Astrocyte (in vitro differentiated cells and primary cell): ENCODE measurements at regions not wholly inside any gene's neighbourhood (a gene's known extent, or its start where the extent isn't known, plus 50 kb on each side); places are given as distances from the start of the nearest gene placed in this dataset.

Experiments used
- DNase-seq: peaks from one replicate; pipeline ENCODE4 v3.0.0-alpha.2; 2010; ENCODE audit warnings: low read depth
- FAIRE-seq: peaks from 2 replicates; lab custom pipeline; 2011; peaks lifted over from hg19 to GRCh38; lab: Jason Lieb, UNC
- H2AFZ ChIP-seq: 2 replicates; pipeline ENCODE4 v1.6.0; 2012; ENCODE audit warnings: low read depth, low read length, inconsistent platforms
- H3K27ac ChIP-seq: 2 replicates; pipeline ENCODE4 v1.5.1; 2011; ENCODE audit warnings: low read depth, low read length, inconsistent platforms
- H3K27me3 ChIP-seq: 2 replicates; pipeline ENCODE4 v1.6.0; 2011; ENCODE audit warnings: low read length, inconsistent platforms; ENCODE audit not compliant: insufficient read depth
- H3K36me3 ChIP-seq: 2 replicates; pipeline ENCODE4 v1.5.1; 2011; ENCODE audit warnings: low read length, inconsistent platforms; ENCODE audit not compliant: insufficient read depth
- H3K4me1 ChIP-seq: 2 replicates; pipeline ENCODE4 v1.5.1; 2011; ENCODE audit warnings: low read length, inconsistent platforms; ENCODE audit not compliant: insufficient read depth
- H3K4me2 ChIP-seq: 2 replicates; pipeline ENCODE4 v1.6.0; 2012; ENCODE audit warnings: low read length, inconsistent platforms
- H3K4me3 ChIP-seq: 2 replicates; pipeline ENCODE4 v1.5.1; 2011; ENCODE audit warnings: low read depth, mild to moderate bottlenecking, low read length, inconsistent platforms; ENCODE audit not compliant: insufficient read depth
- H3K79me2 ChIP-seq: 2 replicates; pipeline ENCODE4 v1.6.0; 2012; ENCODE audit warnings: mild to moderate bottlenecking, low read length, inconsistent platforms; ENCODE audit not compliant: insufficient read depth
- H3K9ac ChIP-seq: 2 replicates; pipeline ENCODE4 v1.6.0; 2012; ENCODE audit warnings: mild to moderate bottlenecking, low read length, inconsistent platforms
- H3K9me3 ChIP-seq: 2 replicates; pipeline ENCODE4 v1.5.1; 2012; ENCODE audit warnings: low read depth, mild to moderate bottlenecking, low read length, inconsistent platforms; ENCODE audit not compliant: insufficient read depth
- H4K20me1 ChIP-seq: 2 replicates; pipeline ENCODE4 v1.6.0; 2012; ENCODE audit warnings: low read length, inconsistent platforms; ENCODE audit not compliant: insufficient read depth
- H3K27ac Mint-ChIP-seq: one replicate; pipeline ENCODE4 v1.8.0; 2021; ENCODE audit warnings: mild to moderate bottlenecking, mixed read lengths; ENCODE audit not compliant: unreplicated experiment
- H3K27me3 Mint-ChIP-seq: one replicate; pipeline ENCODE4 v1.8.0; 2021; ENCODE audit warnings: low read depth, mixed read lengths; ENCODE audit not compliant: unreplicated experiment
- H3K36me3 Mint-ChIP-seq: one replicate; pipeline ENCODE4 v1.8.0; 2021; ENCODE audit warnings: low read depth, mixed read lengths; ENCODE audit not compliant: unreplicated experiment
- H3K4me1 Mint-ChIP-seq: one replicate; pipeline ENCODE4 v1.8.0; 2021; ENCODE audit warnings: low read depth, mixed read lengths; ENCODE audit not compliant: unreplicated experiment
- H3K4me3 Mint-ChIP-seq: one replicate; pipeline ENCODE4 v1.8.0; 2021; ENCODE audit warnings: mild to moderate bottlenecking, moderate library complexity, mixed read lengths; ENCODE audit not compliant: unreplicated experiment
- H3K9me3 Mint-ChIP-seq: one replicate; pipeline ENCODE4 v1.8.0; 2021; ENCODE audit warnings: mild to moderate bottlenecking, mixed read lengths; ENCODE audit not compliant: unreplicated experiment
- EZH2 ChIP-seq: IDR thresholded peaks from 2 replicates; pipeline ENCODE4 v1.6.1; 2012; ENCODE audit warnings: mild to moderate bottlenecking, low read length, inconsistent platforms; ENCODE audit not compliant: insufficient read depth
- TF ChIP-seq, protein P1 (sequence below): IDR thresholded peaks from 2 replicates; pipeline ENCODE4 v1.5.1; 2011; ENCODE audit warnings: low read depth, mild to moderate bottlenecking, inconsistent platforms, low read length, moderate library complexity; ENCODE audit not compliant: insufficient read depth

DNA sequence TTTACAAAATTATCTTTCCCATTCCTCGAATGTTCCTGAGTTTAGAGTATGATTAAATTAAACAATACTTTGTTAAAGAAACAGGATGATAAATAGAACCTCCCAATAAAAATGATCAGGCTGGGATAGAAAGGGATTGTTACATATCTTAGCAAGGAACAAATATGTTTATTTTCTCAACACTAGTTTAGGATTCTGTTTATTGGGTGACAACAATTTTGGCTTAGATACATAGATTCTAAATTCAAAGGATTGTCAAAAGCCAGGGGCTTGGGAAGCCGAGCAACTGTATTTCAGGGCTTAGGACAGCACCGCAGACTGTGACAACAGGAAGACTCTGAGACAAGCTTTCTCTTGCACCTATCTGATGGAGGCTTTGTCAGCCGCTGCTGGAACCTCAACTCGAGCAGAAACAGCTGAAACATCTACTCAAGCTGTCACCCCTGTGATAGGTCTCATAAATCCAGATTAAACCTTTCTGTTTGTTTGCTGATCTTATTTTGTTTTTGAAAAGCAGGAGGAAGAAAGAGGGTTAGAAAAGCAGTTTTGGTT, 562.8 kb upstream of the ZFHX3 start:
- FAIRE-seq, result no peak
- no peak overlapping the region for H3K4me3 ChIP-seq
- peaks cover 2% of the 10 kb centered on the region for H3K4me1 Mint-ChIP-seq

DNA sequence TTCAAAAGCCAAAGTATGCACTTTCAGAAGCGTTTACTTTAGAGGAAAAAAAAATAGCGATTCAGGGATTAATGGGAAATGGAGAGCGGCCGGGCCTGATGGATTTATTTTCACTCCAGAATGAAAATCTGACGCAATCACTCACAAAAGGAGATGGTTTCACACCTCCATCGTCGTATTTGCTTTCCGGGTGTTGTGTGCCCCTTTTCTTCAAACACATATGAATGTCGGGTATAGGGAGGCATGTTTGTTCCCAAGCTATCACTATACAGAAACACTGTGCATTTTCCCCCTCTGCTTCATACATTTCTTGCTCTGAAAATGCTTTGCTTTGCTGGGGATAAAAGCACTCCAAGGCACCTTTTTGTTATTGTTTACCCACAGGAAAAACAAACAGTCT, 562.2 kb upstream of the ZFHX3 start:
- H4K20me1 ChIP-seq, result no peaks in the 10 kb centered on the region

More for the DNA sequence above, 562.8 kb upstream of the ZFHX3 start:
- no peak overlapping the region for H2AFZ ChIP-seq
- H3K9me3 ChIP-seq, result no peaks in the 10 kb centered on the region
- peaks cover 4% of the 10 kb centered on the region for H3K27me3 ChIP-seq
- H3K79me2 ChIP-seq, result no peaks in the 10 kb centered on the region
- no peak for DNase-seq
- H3K27ac Mint-ChIP-seq, result no peak overlapping the region
- no peaks in the 10 kb centered on the region for H3K36me3 ChIP-seq
- no peak overlapping the region for H3K4me3 Mint-ChIP-seq
- no peaks in the 10 kb centered on the region for H3K9me3 Mint-ChIP-seq
- H3K9ac ChIP-seq, result no peak overlapping the region
- H3K27me3 Mint-ChIP-seq, result peaks cover 7% of the 10 kb centered on the region
- H3K4me2 ChIP-seq, result no peak overlapping the region
- H3K4me1 ChIP-seq, result no peaks in the 10 kb centered on the region
- H3K27ac ChIP-seq, result no peak overlapping the region
- TF ChIP-seq, protein P1, sequence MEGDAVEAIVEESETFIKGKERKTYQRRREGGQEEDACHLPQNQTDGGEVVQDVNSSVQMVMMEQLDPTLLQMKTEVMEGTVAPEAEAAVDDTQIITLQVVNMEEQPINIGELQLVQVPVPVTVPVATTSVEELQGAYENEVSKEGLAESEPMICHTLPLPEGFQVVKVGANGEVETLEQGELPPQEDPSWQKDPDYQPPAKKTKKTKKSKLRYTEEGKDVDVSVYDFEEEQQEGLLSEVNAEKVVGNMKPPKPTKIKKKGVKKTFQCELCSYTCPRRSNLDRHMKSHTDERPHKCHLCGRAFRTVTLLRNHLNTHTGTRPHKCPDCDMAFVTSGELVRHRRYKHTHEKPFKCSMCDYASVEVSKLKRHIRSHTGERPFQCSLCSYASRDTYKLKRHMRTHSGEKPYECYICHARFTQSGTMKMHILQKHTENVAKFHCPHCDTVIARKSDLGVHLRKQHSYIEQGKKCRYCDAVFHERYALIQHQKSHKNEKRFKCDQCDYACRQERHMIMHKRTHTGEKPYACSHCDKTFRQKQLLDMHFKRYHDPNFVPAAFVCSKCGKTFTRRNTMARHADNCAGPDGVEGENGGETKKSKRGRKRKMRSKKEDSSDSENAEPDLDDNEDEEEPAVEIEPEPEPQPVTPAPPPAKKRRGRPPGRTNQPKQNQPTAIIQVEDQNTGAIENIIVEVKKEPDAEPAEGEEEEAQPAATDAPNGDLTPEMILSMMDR, result no peak
- TF ChIP-seq EZH2, result no peak
- no peaks in the 10 kb centered on the region for H3K36me3 Mint-ChIP-seq
- no peaks in the 10 kb centered on the region for H4K20me1 ChIP-seq

DNA sequence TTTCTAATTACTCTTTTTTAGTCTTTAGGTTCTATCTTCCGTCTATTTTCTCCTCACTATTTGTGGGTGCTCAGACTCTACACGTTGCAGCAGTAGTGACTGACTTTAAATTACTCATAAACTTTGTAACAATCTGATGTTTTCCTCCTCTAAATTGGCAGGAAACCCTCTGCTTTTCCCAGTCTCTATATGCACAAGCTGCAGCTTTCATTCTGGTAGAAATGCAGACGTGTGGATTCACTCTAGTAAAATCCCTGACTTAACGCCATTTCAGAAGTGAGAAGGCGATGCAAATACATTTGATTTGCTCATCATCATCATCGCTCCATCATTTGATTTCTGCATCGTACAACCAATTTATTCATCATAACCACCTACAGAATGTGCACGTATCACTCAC, 561.0 kb upstream of the ZFHX3 start:
- Histone ChIP-seq H3K4me3 (no peak overlapping the region), H3K9me3 (no peaks in the 10 kb centered on the region), H3K36me3 (no peaks in the 10 kb centered on the region), H3K79me2 (no peaks in the 10 kb centered on the region), H2AFZ (no peak overlapping the region), H3K27ac (no peak overlapping the region), H3K4me2 (no peak overlapping the region), H3K4me1 (no peaks in the 10 kb centered on the region), H4K20me1 (no peaks in the 10 kb centered on the region), H3K9ac (no peak overlapping the region), H3K27me3 (peaks cover 4% of the 10 kb centered on the region)
- Mint-ChIP-seq H3K27ac (no peak overlapping the region), H3K36me3 (no peaks in the 10 kb centered on the region), H3K4me3 (no peak overlapping the region), H3K4me1 (peaks cover 8% of the 10 kb centered on the region), H3K27me3 (peaks cover 2% of the 10 kb centered on the region), H3K9me3 (no peaks in the 10 kb centered on the region)
- DNase-seq (no peak), FAIRE-seq (no peak)
- no peak for TF ChIP-seq EZH2
- TF ChIP-seq, protein P1, result no peak

More for the DNA sequence above, 562.2 kb upstream of the ZFHX3 start:
- DNase-seq (no peak), FAIRE-seq (no peak)
- peaks cover 4% of the 10 kb centered on the region for H3K27me3 ChIP-seq
- H3K4me3 Mint-ChIP-seq, result no peak overlapping the region
- H3K9me3 Mint-ChIP-seq, result no peaks in the 10 kb centered on the region
- no peaks in the 10 kb centered on the region for H3K4me1 ChIP-seq
- no peak for TF ChIP-seq EZH2
- TF ChIP-seq, protein P1, result no peak
- H3K4me1 Mint-ChIP-seq, result peaks cover 5% of the 10 kb centered on the region
- H3K9me3 ChIP-seq, result no peaks in the 10 kb centered on the region
- peaks cover 4% of the 10 kb centered on the region for H3K27me3 Mint-ChIP-seq
- no peak overlapping the region for H3K4me2 ChIP-seq
- no peak overlapping the region for H3K4me3 ChIP-seq
- no peaks in the 10 kb centered on the region for H3K36me3 ChIP-seq
- no peaks in the 10 kb centered on the region for H3K36me3 Mint-ChIP-seq
- H3K9ac ChIP-seq, result no peak overlapping the region
- H3K79me2 ChIP-seq, result no peaks in the 10 kb centered on the region
- H3K27ac Mint-ChIP-seq, result no peak overlapping the region
- no peak overlapping the region for H3K27ac ChIP-seq
- H2AFZ ChIP-seq, result no peak overlapping the region
